NOMO-1 (cell line): ENCODE measurements at regions not wholly inside any gene's neighbourhood (a gene's known extent, or its start where the extent isn't known, plus 50 kb on each side); places are given as distances from the start of the nearest gene placed in this dataset.

ENCODE experiments used
- DNase-seq, 2 experiments: peaks; one replicate each; lab custom pipeline; 2025; ENCODE audit not compliant: unreplicated experiment in 2 of 2; lab: John Stamatoyannopoulos, UW

DNA sequence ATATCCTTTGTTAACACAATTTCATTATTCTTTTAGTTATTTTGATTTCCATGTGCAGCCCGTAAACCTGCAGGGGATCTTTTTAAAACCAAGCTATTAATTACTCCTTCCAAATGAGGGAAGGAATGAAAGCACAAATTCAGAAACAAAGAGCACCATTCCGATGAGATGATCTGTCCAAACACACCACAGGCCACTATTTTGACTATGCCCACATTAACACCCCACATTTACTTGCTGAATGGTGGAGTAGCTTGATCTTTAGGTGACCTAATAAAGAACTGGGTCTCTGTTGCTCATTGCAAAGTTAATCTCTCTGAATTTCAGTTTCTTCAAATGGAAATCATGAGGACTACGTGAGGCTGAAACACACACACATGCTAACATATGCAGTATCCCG is 218.0 kb downstream of the IRS1 start:
- no peak for DNase-seq

DNA sequence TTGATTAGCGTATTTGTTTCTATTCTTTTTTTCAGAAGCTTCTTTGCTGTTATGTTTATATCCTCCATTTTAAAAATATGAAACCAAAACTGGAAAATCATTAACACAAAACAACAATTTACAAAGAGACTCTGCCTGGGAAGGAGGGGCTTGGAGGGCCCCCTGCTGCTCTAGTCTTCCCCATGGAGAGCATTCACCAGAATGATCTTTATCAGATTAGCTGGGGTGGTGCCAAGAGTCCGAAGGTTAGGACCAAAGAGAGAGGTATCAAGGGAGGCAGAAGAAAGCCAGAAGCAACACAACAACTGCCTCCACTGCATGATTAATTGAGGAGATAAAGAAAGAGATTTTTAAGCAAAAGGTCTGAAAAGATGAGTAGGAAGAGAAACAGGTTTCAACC is 218.6 kb downstream of the IRS1 start:
- no peak for DNase-seq

DNA sequence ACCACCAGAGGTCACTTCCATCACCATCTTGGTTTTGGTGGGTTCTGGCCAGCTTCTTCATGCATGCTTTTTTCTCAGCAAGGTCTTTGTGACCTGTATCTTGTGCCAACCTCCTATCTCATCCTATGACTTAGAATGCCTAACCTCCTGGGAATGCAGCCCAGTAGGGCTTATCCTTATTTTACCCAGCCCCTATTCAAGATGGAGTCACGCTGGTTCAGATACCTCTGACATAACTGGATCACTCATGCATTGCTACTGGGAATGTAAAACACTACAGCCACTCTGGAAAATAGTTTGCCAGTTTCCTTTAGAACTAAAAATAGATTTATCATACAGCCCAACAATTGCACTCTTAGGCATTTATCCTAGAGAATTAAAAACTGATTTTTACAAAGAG is 219.2 kb downstream of the IRS1 start:
- DNase-seq = no peak

DNA sequence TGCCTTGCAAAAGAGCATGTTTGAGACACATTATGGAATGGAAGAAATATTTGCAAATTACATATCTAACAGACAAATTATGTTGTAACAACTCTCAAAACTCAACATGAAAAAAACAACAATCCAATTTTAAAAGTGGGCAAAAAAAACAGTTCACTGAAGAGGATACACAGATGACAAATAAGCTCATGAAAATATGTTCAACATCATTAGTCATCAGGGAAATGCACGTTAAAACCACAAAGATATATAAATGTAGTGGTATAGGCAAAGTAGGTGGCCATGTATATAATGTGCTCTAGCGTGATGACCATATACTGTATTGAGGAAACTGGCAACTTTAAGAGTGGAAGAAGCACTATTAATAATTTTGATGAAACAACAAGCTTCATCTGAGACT is 220.1 kb downstream of the IRS1 start:
- DNase-seq = no peak

DNA sequence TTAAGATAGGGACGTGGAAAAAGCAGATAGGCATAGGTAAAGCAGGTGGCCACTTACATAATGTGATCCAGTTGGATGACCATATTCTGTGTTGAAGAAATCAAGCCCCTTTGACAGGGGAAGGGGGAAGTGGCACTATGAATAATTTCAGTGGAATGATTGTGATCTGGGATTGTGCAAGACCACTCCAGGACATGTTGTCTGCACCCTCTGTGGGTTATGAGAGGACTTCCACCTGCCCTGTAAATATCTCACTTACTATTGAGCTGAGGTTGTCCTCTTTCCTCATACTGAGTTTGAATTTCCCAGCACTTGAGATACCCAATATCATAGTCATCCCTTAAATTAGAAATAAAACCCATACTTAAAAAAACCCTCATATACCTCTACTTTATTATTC is 220.7 kb downstream of the IRS1 start:
- DNase-seq = no peak

DNA sequence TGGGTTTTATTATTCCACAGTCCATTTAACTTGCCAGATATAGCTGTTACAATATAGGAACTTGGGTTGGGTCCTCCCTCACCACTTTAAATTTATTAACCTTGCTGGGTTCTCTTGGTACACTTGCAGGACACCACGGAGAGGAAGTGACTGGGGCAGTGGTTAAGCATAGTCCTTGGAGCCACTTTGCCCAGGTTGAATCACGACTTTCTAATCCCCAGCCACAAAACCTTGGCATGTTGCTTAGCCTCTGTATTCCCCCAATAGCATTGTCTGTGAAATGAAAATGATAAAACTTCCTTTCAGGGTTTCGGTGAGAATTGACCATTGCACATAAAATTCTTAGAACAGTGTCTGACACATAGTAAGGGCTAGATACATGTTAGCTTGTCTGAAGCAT is 221.2 kb downstream of the IRS1 start:
- no peak for DNase-seq

DNA sequence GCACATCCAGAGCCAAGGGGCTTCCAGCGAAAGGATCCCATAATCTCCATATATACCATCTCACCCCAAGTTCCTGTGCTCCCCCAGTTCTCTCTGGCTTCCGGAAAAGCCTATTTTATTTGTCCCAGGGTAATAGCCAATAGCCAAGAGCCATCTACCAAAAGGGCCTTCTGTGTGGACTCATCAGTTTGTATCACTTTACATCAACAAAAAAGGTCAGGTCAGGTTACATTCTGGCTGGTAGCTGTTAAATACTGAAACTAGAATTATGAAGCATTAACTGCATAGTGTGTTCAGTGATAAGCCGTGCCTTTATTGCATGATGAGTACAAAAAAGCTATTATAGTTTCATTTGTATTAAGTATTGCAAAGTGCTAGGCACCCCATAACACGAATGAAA is 223.7 kb downstream of the IRS1 start:
- no peak for DNase-seq

DNA sequence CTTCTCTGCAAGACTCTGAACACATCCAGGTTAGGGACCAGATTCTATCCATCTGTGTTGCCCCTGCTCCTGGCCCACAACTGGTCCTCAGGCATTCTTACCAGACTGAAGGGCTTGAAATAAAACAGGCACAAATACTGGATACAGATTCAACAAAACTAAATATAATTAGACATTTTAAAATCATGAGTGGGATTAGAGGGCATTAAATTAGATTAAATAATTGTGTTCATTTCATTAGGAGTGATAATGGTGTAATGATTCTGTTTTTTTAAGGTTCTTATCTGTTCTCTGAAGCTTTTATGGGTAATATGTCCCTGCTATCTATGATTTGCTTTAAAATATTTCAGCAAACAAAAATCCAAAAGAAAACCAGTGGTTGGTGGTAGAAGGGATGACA is 226.5 kb downstream of the IRS1 start:
- DNase-seq = no peak

DNA sequence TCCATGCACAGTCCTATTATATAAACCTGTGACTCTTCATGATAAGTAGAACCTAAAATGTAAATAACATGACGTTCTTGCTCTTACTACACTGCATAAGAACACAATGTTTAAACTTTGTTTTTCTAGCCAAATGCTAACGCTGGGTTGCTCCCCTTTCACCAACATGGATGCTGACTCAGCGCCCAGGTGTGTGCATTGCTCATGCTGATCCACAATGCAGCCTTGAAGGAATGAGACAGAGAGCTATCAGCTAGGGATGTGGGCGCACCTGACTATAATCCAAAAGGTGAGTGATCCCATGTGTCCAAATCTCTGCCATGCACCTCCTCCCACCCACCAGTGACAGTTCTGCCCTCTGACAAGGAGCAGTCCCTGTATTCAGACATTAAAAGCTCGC is 235.0 kb downstream of the IRS1 start:
- no peak for DNase-seq

DNA sequence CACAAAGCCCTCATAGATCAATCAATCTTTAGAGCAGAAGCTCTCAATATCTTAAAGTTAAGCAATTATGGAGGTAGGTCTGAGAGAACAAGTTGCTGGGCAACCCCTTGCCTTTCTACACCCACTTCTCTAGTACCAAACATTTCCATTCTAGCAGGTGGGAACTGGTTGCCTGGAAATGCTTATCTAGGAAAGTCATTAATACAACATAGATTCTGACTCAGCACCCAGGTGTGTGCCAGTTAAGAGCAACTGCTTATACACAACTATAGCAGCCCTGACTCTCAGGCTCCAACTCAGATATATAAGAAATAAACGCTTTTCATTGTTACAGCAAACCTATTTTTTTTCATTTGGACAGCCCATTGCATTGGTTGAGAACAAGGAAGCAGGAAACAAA is 237.7 kb downstream of the IRS1 start:
- DNase-seq = no peak

DNA sequence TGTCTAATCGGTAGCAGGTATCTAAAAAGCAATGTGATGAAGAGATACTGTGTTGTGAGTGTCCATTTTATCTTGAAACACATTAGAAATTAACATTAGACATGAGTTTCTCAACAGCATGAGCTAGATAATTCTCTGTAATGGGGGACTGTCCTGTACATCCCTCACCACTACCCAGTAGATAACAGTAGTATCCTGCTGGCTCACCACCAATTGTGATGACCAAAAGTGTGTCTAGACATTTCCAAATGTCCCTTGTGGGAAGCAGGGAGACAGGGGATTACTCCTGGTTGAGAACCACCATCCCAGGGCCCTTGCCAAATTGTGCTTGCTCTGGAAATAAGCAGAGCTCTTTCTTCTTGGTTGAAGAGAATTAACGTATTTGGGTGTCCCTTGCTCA is 239.3 kb downstream of the IRS1 start:
- no peak for DNase-seq

DNA sequence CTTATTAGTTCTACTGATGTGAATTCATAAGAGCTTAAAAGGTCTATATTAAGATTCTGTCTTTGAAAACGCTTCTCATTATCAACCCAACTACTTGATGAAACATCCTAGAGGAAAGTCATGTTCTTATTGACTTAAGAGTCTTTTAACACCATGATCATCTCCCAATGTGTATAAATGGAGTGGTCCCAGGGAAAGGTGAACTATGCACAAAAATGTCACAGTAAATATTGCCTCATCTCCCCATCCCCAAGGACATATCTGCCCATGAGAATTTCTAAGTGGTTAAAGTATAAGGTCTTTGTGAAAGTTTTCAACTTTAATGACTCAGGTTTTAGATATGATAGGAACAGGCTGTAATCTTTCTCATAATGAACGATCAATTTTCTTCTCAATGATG is 240.1 kb downstream of the IRS1 start:
- DNase-seq = no peak

DNA sequence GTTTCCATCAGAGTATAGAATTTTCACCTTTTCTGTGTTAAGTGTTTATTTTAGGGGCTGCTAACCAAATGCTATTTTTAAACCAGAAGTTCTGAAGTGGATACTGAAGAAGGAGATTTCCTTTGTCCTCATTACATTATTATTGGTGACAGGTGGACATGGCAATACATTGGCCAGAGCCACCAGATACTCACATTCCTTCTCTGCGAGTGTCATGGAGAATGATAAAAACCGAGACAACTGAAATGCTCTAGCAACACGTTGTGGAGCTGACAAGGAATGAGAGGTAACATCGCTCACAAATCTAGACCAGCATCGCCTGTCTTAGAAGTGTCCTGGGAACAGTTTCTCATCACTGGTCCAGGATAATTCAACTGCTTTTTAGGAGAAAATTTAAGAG is 241.2 kb downstream of the IRS1 start:
- DNase-seq = no peak

DNA sequence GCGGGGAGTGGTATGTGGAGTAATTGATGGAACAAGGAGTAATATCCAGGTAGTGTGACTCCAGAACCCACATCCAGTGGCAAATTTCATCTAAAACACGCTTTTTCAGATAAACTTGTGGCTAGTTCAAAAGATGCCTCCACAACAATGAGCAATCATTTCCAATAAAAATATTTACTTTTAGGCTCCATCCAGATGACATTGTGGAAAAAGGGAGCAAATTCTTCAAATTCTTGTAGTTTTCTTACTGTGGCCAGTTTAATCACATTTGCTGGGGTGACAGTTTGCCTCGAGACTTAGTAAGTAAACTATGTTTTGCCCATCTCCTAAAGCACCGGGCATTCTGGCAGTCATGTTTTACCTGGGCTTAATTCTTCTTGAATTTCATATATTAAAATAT is 243.6 kb downstream of the IRS1 start:
- DNase-seq = no peak

DNA sequence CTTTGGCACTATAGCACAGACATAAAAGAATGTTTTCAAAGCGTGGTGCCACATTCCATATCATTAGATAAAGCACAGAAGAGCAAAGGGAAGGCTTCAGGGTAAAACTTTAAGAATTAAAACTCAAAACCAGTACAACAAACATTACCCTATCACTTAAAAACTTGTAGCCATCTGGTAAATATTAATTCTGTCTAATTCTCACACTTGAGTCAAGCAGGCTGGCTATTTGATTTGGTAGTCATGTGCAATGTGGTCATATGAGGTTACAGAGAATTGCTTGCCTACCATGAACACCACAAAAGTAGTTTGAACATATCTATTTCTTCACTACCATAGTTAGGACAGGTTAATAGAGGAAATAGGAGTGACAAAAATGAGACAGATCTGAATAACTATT is 244.9 kb downstream of the IRS1 start:
- no peak for DNase-seq

DNA sequence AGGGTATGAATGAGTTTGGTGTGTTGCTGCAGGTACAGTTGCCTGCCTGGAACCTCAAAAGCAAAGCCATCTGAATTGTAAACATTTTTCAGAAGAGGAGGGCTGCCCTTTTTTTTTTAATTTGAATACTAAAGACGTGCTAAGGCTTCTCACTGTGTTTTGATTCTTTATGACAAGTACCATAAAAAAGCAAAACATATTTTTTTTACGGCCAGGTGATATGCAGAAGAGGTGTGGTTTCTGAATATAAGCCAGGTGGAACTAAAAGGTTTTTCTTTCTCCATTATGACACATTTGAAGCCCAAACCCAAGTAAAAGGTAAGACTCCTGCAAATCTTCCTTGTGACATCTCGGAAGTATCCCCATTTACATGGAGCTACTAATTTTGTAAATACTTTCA is 246.3 kb downstream of the IRS1 start:
- no peak for DNase-seq

DNA sequence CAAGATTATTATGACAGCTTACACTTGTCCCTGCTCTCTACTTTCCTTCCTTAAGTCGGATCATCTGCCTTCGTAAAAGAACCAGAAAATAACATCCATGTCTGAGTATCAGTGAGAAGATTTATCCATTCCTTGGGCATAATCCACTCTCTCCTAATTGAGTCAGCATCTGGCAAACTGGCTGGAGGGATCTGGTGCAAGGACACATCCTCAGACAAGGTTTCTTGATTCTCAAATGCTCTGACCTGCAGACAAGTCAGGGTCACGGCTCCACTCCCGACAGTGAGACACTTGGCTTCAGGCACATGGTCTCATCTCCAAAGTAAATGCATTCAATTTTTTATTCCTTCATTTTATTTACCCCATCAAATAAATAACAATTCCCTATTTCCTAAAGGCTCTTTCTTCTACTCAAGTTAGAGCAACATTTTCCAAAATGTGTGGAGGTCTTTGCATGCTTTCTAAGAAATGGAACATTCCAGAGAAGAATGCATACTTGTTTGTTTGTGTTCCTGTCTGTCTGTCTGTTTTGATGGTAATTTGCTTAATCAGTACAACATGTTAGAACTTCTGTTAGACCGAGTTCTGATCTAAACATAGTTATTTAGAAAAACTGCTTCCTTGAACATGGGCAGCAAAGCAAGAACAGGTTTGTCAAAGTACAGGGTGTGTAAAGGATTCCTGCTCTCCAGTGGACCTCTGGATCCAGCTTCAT is 246.9 kb downstream of the IRS1 start:
- DNase-seq = no peak

DNA sequence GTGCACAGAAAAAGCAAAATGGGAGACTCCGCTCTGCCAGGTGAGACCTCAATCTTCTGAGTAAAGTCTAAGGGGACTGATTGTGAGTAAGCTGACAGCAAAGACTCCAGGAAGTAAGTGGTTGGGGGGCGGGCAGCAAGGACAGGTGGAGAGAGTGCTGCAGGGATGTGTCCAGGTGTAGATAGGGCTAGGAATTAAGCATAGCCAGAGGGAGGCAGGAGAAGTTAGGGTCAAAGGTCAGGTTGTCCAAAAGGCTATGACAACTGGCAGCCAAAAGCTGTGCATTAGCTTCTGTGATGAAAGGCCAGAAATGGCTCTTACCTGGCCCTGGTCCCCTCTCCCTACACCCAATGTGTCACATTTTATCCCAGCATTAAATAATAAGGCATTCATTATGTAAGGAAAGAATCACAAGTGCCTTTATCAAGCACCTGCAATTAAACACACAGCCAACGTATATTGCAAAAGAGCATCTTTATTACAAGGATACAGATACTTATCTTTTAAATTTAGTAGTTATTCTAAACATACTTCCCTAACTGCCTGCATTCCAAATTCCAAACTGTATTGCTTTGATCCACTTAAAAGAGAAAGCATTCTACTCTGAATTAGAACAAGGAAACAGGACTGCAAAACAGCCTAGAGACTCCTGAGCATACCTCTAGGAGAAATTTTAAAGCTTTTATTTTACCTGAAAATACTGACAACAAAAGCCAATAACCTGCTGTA is 247.9 kb downstream of the IRS1 start:
- no peak for DNase-seq

DNA sequence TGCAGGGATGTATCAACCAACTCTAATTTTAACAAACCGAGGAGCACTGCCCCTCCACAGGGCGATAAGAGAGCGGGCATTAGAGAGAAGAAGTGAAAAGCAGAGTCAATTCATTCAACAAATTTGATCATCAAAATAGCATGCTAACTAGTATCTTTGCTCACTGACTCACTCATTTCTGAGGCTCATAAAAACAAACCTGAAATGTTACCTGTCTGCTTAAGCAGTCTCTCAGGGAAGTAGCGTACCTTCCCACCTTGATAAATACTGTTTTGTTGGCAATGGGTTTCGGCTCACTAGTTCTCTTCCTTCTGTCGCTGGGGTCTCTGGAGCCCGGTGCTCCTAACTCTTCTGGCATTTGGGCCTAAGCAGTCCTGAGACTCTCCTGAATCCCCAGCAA is 248.8 kb downstream of the IRS1 start:
- DNase-seq = no peak

DNA sequence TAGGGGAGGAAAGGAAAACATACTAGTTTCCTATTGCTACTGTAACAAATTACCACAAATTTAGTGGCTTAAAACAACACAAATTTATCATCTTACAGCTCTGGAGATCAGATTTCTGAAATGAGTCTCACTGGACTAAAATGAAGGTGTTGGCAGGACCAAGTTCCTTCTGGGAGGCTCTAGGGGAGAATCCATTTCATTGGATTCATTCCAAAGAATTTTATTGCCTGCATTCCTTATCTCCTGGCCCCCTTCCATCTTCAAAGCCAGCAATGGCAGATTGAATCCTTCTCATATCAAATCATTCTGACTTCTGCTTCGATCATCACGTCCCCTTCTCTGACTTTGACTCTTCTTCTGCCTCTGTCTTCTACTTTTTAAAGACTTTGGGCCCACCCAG is 250.9 kb downstream of the IRS1 start:
- DNase-seq = no peak

DNA sequence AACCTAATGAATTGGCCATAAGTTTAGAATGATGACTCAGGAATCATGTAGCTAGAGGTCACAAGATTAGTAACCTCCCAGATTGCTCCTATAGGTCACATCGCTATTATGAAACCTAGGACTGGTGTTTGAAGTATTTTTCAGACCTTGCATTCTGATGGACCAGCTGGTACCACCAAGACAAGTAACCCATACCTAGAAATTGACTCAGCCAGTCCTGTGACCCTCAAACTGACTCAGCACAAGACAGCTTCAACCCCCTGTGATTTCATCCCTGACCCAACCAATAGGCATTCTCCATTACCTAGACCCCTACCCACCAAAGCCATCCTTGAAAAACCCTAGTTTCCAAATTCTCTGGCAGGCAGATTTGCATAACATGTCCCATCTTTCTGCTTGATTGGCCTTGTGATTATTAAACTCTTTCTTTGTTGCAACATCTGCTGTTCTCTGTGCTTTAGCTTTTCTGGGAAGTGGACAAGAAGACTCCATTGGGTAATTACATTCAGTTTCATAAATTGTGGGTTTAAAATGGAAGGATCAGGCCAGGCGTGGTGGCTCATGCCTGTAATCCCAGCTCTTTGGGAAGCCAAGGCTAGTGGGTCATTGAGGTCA is 254.9 kb downstream of the IRS1 start:
- no peak for DNase-seq
